Amniotic epithelial cell (primary cell): ENCODE measurements at regions not wholly inside any gene's neighbourhood (a gene's known extent, or its start where the extent isn't known, plus 50 kb on each side); places are given as distances from the start of the nearest gene placed in this dataset.

Experiments
- DNase-seq: peaks from one replicate; pipeline ENCODE4 v3.0.0-alpha.2; 2010; ENCODE audit warnings: low read depth

GRCh38 chr10:22875581-22875980, 52.3 kb upstream of the ARMC3 start:
- DNase-seq = no peak

- no peak for DNase-seq
Observed at GRCh38 chr10:22874189-22874854, 53.5 kb upstream of the ARMC3 start.

- no peak for DNase-seq
Observed at GRCh38 chr10:22856444-22857074, 71.3 kb upstream of the ARMC3 start.

- peak; percentile 45 for DNase-seq
Observed at GRCh38 chr10:22854935-22855421, 72.9 kb upstream of the ARMC3 start.

GRCh38 chr10:22853906-22854447, 73.9 kb upstream of the ARMC3 start:
- peak; percentile 21 for DNase-seq

GRCh38 chr10:22852712-22853353, 75.0 kb upstream of the ARMC3 start:
- DNase-seq = no peak

GRCh38 chr10:22851865-22852239, 76.0 kb upstream of the ARMC3 start:
- DNase-seq = peak; percentile 64

- DNase-seq = peak; percentile 10
Observed at GRCh38 chr10:22850541-22850940, 77.3 kb upstream of the ARMC3 start.

GRCh38 chr10:22849077-22849805, 78.6 kb upstream of the ARMC3 start:
- peak; percentile 57 for DNase-seq

GRCh38 chr10:22848509-22848908, 79.3 kb upstream of the ARMC3 start:
- no peak for DNase-seq

GRCh38 chr10:22846294-22846693, 81.6 kb upstream of the ARMC3 start:
- DNase-seq = no peak

- DNase-seq = no peak
Observed at GRCh38 chr10:22839639-22840038, 88.2 kb upstream of the ARMC3 start.

GRCh38 chr10:22837771-22838170, 90.1 kb upstream of the ARMC3 start:
- no peak for DNase-seq

- DNase-seq = no peak
Observed at GRCh38 chr10:22837351-22837750, 90.5 kb upstream of the ARMC3 start.

GRCh38 chr10:22834471-22834870, 93.4 kb upstream of the ARMC3 start:
- DNase-seq = no peak

GRCh38 chr10:22833781-22834180, 94.1 kb upstream of the ARMC3 start:
- no peak for DNase-seq

- no peak for DNase-seq
Observed at GRCh38 chr10:22833353-22833752, 94.5 kb upstream of the ARMC3 start.

- no peak for DNase-seq
Observed at GRCh38 chr10:22832851-22833250, 95.0 kb upstream of the ARMC3 start.

GRCh38 chr10:22832066-22832602, 95.7 kb upstream of the ARMC3 start:
- DNase-seq = no peak

GRCh38 chr10:22831586-22831985, 96.3 kb upstream of the ARMC3 start:
- no peak for DNase-seq

- DNase-seq = peak; percentile 14
Observed at GRCh38 chr10:22828712-22829111, 99.1 kb upstream of the ARMC3 start.

GRCh38 chr10:22825841-22826240, 102.0 kb upstream of the ARMC3 start:
- DNase-seq = no peak
